HG03060 (cell line): ENCODE measurements at regions not wholly inside any gene's neighbourhood (a gene's known extent, or its start where the extent isn't known, plus 50 kb on each side); places are given as distances from the start of the nearest gene placed in this dataset.
"Not testable (repeated sequence)": the region's sequence is repeated elsewhere in the genome, so short reads cannot be mapped to it uniquely, and the experiment has no call there.

ENCODE experiments used
- ATAC-seq: cut with Tn5 transposase; IDR thresholded peaks from one replicate; pipeline ENCODE4 v1.9.1; 2021; ENCODE audit warnings: low read depth, moderate number of reproducible peaks; ENCODE audit not compliant: unreplicated experiment

DNA sequence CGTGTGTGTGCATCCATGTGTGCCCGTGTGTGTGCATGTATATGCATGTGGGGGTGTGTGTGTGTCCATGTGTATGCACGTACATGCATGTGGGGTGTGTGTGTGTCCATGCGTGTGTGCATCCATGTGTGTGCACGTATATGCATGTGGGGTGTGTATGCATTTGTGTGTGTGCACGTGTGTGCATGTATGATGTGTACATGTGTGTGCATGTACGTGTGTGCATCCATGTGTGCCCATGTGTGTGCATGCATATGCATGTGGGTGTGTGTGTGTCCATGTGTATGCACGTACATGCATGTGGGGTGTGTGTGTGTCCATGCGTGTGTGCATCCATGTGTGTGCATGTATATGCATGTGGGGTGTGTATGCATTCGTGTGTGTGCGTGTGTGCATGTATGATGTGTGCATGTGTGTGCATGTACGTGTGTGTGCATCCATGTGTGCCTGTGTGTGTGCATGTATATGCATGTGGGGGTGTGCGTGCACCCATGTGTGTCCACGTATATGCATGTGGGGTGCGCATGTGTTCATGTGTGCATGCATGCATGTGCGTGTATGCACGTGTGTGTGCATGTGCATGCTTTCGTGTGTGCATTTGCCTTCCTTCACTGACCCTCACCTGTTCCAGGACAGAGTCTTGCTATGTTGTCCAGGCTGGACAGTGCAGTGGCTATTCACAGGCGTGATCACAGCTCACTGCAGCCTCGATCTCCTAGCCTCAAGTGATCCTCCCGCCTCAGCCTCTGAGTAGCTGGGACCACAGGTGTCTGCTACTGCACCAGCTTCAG is 129.6 kb upstream of the TNRC6C start:
- ATAC-seq: no peak

DNA sequence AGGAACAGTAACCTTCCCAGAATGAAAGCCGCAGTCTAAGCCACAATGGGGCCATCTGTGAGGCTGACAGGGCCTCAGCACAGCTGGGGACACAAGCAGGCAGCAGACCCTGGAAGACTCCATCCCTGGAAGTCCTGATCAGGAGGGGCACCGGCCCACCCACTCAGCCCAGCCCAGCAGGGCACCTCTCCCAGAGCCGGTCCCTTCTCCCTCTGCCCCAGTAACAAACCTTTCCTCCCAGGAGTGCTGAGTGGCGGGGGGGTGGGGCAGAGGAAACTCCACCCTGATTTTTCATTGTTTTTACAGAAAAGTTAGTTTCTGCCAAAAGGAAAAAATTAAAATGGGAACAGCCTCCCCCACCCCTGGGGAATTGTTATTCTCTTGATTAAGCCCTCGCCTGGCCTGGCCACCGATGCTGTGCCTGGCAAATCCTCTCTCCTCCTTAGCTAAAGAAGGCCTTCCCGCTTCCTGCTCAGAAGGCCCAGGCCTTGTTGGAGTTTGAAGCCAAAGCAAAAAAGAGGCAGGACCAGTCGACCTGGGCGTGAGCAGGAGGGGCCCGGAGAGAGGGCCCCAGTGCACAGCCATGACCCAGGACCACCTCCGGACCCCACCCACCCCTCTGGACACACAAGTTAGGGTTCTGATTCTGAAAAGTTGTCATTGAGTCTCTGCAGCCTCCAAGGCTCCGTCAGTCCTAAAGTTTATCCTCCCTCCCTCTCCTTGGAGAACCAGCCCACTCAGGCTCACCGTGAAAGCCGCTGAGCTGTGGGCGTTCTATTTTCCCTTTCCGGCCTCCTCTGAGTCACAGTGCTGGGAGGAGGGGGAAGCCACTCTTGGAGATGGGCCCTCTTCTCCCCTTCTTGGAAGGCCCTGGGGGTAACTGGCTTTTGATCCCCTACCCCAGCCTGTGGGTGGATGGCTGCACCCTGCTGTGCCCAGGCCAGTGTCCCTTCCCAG is 128.4 kb upstream of the TNRC6C start:
- ATAC-seq: no peak

DNA sequence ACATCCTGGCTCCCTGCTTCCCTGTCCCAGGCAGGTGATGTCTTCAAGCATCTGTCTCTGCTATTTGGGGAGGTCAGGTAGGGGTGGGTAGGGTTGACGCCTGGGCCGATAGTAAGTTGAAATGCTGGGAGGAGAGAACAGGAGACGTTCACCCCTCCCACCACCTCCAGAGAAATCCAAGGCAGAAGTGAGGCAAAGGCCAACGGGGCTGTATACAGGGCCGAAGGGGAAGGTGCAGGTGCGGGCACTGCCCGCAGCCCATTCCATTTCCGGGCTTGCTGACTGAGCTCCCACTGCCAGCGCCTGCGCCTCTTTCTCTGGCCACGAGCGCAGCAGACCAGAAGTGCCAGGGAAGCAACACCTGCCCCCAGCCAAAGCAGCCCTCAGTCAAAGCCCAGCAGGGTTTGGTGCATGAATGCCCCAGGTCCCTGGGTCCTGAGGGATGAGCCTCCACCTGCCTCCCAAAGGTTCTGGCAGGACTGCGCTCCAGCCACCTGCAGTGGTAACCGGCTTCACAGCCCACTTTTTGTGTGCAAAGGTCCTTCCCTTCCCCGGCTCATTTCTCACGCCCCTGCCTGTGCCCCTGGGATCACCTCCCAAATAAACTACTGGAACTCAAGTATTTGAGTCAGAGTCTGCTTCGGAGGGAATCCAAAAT is 127.6 kb upstream of the TNRC6C start:
- no peak for ATAC-seq

DNA sequence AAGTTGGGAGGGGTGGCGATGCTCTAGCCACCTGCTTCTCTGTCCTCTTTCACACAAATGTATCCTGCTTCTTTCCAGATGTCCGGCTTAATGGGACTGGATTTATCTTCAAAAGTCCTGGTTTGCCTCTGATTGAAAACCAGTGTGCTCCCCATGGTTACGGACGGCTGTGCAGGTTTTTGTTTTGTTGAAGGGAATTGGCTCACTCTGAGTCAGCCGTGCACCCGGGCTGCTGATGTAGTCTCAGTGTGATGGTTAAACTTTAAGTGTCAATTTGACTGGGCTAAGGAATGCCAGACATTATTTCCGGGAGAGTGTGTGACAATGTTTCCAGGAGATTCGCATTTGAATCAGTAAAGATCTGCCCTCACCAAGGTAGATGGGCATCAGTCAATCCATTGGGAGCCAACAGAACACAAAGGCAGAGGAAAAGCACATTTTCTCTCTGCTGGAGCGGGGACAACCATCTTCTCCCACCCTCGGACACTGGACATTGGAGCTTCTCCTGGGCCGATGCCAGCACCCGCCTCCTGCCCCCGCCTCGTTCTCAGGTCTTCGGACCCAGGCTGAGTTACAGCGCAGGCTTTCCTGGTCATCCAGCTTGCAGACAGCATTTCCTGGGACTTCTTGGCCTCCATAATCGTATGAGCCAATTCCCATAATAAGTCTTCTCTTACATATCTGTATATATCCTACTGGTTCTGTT is 126.9 kb upstream of the TNRC6C start:
- no peak for ATAC-seq

DNA sequence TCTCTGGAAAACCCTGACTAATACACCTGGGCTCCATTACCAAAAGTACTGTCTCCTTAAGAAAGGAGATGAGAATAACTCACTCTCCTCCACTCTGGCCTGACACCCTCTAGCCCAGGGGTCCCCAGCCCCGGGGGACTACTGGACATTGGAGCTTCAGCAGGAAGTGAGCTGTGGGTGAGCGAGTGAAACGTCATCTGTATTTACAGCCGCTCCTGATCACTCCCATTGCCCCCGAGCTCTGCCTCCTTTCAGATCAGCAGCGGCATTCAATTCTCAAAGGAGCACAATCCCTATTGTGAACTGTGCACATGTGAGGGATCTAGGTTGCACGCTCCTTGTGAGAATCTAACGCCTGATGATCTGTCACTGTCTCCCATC is 126.3 kb upstream of the TNRC6C start:
- no peak for ATAC-seq

DNA sequence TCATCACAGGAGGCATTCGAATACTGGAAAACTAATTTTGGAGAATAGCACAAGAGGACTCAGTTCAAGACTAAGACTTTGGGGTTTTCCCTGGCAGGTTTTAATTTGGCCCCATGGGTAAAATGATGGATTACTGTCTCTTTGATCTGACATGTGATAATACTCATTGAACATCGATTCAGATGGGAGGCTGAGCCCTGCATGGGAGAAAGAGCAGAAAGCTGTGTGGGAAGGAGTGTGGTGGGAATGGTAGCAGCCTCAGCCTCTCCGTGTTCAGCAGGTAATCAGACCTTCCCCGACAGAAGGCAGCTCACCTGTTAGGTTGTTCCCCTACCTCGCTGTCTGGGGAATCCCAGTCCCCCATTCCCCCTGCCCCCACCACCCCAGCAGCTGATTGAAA is 124.7 kb upstream of the TNRC6C start:
- ATAC-seq: no peak

DNA sequence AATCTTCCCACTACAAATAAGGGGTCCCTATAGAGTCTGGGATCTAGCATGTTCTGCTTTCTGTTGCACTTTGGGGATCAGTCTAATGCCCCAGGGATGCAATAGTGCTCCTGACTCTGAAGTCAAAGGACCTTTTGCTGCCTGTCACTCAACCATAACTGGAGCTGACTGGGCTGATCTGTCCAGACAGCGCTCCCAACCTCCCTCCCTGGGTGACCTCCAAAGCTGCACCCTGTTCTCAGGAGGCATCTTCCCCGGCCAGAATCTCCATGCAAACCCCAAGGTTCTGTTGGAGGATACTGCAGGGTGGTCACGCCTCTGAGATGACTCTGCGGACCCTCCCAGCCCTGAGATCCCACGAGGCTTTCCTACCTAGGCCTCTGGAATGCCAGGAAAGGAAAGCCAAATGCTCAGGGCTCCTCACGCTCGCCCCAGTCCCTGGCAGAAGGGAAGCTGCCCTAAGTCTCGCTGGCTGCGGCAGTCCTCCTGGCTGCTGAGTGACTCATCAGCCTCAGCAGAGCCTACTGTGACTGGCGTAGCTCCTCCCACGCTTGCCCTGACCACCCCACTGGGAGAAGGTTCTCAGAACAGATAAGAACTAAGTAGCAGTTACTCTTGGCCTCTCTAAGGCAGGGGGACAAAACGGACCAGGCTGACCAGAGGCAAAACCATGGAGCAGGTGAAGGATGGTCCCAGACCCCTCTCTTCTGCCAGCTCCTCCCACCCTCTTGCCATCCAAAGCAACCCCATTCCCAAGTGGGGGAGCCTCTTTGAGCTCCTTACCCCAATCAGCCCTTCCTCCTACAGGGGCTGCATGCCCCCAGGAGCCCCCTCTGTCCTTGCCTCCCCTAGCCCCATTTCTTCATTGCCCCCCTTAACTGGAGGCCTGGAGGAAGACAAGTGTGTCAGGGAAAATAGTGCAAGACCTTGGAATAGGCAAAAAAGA is 124.1 kb upstream of the TNRC6C start:
- ATAC-seq: no peak

DNA sequence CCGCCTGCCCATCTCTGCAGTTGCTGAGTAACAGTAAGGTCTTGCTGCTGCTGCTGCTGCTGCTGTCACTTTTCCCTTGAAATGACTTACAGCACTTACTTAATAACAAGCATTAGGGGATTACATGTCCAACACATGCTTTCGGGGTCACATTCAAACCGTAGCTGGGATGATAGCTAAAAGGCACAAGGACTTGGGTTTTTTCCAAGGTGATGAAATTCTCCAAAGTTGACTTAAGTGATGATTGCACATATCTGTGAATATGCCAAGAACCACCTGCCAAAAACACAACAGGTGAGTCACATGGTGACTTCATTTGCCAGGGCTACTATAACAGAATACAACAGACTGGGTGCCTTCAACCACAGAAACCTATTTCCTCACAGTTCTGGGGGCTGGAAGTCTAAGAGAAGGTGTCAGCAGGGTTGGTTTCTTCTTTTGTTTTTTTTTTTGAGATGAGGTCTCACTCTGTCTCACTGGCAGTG is 121.9 kb upstream of the TNRC6C start:
- ATAC-seq: no peak

DNA sequence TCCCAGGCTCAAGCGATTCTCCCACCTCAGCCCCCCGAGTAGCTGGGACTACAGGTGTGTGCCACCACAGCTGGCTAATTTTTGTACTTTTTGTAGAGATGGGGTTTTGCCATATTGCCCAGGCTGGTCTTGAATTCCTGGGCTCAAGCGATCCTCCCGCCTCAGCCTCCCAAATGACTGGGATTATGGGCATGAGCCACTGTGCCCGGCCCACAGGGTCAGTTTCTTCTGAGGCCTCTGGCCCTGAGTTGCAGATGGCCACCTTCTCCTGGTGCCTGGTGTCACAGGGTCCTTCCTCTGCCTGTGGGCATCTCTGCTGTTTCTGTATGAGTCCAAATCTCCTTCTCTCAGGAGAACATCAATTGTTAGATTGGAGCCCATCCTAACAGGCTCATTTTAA is 121.4 kb upstream of the TNRC6C start:
- ATAC-seq: not testable (repeated sequence)

DNA sequence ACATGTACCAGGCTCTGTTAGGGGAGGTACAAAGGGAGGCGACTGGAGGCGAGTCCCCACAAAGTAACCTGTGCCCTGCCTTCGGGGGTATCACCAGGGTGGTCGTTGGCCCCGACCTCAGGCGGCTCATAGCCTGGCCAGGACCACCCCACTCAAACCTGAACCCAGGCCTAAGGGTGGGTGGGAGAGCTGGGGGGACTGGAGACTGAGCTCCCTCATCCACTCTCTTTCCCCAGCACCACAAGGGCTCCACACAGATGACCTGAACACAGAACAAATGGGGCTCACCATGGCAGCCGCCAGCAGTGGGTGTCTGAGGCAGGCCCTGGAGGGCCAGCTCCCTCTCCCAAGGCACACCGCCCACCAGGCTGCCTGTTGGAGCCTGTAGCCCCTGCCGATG is 120.6 kb upstream of the TNRC6C start:
- ATAC-seq: no peak

DNA sequence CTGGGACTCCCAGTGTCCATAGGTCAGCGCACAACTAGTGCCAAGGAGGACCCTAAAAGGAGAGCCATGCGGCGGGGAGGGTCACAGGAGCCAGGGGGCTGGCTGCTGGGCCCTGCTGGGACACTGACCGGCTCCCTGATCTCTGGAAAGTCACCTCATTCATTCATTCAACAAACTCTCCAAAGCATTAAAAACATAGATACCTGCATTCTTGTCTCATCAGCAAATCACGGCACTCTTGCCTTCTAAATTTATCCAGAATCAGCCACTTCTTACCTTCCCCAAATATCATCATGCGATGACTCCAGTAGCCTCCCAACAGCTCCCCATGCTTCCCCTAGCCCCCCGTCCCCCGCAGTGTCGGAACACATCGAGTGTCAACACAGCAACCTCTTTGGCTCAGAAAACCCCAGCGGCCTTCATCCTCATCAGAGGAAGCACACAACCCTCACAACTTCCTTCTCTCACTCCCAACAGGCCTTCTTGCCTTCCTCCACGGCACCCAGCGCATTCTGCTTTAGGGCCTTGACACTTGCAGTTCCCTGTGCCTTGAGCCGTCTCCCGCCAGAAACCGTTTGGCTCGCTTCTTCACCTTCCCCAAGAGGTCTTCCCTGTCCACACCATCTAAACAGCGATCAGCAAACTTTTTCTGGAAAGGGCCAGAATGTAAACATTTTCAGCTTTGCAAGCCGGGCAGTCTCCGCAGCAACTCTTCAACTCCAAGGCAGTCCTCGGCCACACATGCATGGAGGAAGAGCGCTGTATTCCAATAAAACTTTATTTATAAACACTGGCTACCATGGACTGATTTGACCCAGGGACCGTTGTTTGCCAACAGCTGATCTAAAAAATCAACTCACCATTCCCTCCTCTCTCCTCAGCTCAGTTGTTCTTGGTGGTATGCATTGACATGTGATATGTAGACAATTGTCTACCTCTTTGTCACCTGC is 119.5 kb upstream of the TNRC6C start:
- no peak for ATAC-seq

DNA sequence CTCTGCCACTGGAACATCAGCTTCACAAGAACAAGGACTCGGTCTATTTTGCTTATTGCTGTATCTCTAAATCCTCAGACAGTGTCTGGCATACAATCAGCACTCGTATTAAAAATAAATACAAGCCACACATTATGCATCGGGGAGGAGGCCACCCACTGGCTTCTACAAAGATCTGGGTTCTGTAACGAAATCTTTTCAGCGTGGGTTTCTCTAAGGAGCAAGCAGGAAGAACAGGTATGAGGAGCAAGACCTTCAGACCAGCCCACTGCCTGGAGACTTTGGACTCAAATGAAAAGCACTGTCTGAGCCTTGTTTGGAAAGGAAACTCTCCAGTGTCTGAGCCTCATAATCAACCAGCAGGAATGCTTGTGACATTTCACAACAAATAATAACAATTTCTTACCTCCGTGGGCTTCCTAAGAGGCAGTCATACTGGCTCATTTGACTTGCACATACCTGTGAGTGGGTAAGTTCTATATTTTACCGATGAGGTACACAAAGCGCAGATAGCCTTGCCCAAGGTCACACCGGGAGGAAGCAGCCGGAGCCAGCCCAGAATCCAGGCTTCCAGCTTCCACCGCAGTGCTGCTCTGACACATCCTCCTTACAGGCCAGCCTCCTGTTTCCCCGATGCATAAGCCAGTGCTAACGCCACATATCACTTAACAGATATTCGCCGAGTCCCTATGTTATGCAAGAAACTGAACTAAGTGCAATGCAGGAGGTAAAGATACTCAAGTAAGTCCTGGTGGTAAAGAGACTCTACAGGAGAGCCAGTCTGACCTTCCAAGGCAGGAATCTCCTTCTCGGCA is 118.6 kb upstream of the TNRC6C start:
- no peak for ATAC-seq

DNA sequence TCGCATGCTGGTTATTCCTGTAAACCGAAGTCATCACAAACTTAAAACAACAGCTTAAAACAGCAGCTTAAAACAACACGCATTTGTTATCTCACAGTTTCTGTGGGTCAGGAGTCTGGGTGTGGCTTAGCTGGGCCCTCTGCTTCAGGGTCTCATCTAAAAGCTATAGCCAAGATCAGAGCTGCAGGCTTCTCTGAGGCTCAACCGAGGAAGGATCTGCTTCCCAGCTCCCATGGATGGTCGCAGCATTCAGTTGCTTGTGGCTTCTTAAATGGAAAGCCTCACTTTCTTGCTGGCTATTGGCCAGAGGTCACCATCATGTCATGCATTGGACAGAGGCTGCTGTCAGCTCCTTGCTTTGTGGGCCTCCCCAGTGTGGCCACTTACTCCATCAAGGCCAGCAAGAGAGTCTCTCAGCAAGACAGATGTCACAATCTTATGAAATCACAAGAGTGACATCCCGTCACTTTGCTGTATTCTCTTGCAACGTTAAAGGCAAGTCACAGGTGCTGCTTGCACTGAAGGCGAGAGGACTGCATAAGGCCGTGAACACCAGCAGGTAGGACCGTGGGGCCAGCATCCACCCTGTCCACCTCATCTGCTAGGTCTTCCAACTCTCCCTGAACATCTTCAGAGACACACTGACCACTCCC is 117.9 kb upstream of the TNRC6C start:
- ATAC-seq: no peak

DNA sequence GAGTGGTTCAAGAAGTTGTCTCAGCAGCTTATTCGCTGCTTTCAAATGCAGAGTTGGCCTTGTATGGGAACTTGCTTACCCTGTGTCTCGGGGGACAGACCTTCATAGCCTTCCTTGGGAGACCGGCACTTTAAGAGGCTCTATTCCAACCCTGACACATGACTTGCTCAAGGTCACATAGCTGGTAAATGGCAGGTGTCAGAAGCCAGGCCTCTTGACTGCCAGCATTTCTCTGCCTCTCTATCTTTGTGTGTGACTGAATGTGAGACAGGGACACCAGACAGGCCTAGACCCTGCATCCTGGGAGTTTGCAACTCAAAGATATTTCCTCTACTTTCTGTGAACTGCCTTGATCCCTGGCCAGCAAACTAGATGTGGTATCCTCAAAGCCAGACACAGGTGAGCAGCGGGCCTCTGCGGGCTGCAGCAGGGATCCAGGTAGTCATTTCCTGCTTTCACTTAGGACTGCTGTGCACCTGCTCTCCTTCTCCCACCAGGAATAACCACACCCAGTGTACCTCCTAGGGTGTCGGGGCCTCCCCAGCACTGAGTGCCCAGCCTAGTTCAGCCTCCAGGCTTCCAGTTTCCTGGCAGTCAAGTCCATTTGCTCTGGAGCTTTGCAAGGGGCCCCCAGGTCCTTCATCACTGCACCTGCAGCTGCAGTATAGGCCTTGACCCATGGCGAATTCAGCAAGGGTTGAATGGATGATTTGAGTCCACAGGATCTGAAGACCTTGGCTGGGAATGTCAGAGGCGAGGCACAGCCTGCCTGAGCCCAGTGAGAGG is 116.6 kb upstream of the TNRC6C start:
- no peak for ATAC-seq

DNA sequence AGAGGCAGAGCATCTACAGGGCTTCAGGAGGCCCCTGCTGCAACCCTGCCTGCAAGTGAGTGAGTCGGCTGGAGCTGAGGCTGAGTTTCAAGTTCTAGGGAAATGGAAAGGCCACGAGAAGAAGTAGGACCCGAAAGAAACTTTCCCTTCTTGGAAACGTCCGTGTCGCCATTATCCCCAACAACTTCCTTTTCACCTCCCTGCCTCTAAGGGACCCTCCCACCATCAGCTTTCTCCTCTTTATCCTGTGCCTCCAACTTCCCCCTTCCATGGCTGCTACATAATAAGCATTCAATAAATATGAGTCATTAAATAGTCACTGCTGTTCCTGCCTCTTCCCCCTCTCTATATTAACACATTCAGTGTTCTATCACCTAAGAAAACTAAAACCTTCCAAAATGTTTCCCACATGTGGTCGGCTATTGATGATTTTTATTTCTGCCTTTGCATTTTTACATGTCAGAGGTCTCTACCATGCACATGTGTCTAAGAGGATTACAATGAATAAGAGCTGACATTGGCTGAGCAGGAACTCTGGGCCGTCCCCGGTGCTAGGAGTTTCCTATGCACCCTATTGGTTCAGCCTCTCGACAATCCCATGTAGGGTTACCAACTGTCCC is 115.9 kb upstream of the TNRC6C start:
- no peak for ATAC-seq
